MM.1S (cell line): ENCODE measurements at regions not wholly inside any gene's neighbourhood (a gene's known extent, or its start where the extent isn't known, plus 50 kb on each side); places are given as distances from the start of the nearest gene placed in this dataset.

Experiments
- EZH2phosphoT487 ChIP-seq: fragments of 300-600 bp; sonication (generic); IDR thresholded peaks from 2 replicates; pipeline ENCODE4 v1.6.1; 2018; ENCODE audit warnings: antibody characterized with exemption, low read length
- TF ChIP-seq, protein P1 (sequence below): fragments of 300-600 bp; sonication (generic); IDR thresholded peaks from 2 replicates; pipeline ENCODE4 v1.5.1; 2016; ENCODE audit warnings: antibody characterized with exemption, low read length, mixed read lengths

GRCh38 chr4:32485956-32486355 is 1765.8 kb downstream of the PCDH7 start:
- TF ChIP-seq, protein P1, sequence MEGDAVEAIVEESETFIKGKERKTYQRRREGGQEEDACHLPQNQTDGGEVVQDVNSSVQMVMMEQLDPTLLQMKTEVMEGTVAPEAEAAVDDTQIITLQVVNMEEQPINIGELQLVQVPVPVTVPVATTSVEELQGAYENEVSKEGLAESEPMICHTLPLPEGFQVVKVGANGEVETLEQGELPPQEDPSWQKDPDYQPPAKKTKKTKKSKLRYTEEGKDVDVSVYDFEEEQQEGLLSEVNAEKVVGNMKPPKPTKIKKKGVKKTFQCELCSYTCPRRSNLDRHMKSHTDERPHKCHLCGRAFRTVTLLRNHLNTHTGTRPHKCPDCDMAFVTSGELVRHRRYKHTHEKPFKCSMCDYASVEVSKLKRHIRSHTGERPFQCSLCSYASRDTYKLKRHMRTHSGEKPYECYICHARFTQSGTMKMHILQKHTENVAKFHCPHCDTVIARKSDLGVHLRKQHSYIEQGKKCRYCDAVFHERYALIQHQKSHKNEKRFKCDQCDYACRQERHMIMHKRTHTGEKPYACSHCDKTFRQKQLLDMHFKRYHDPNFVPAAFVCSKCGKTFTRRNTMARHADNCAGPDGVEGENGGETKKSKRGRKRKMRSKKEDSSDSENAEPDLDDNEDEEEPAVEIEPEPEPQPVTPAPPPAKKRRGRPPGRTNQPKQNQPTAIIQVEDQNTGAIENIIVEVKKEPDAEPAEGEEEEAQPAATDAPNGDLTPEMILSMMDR: no peak
- TF ChIP-seq EZH2phosphoT487: no peak
